Endothelial cell of umbilical vein (primary cell): ENCODE measurements at regions not wholly inside any gene's neighbourhood (a gene's known extent, or its start where the extent isn't known, plus 50 kb on each side); places are given as distances from the start of the nearest gene placed in this dataset.

Experiments
- BruUV-seq: library from RNA; stranded (reverse); fragments of 400-500 nt; replicated peaks from 2 replicates; lab custom pipeline; 2021; lab: Mats Ljungman, UMichigan
- CTCF ChIA-PET: fragments of 300-600, 350-600 bp; sonication (Branson Sonifier 250); formaldehyde crosslinking; loops from one replicate; lab custom pipeline; 2021; ENCODE audit warnings: antibody characterized with exemption, inconsistent platforms; lab: Charles Lee
- POLR2A ChIA-PET: fragments of 300-600, 350-600 bp; sonication (Branson Sonifier 250); formaldehyde crosslinking; loops from one replicate; lab custom pipeline; 2021; ENCODE audit warnings: antibody characterized with exemption, inconsistent platforms; lab: Charles Lee
- DNase-seq: peaks from one replicate; pipeline ENCODE4 v3.0.0-alpha.2; 2011; ENCODE audit warnings: low read depth, low spot score
- FAIRE-seq: peaks from 2 replicates; lab custom pipeline; 2011; peaks lifted over from hg19 to GRCh38; lab: Jason Lieb, UNC
- H2AFZ ChIP-seq: 2 replicates; pipeline ENCODE4 v1.6.0; 2012; ENCODE audit warnings: low read depth, low read length, control low read depth, inconsistent platforms
- H3K27ac ChIP-seq: 2 replicates; pipeline ENCODE4 v1.5.1; 2011; ENCODE audit warnings: low read depth, mild to moderate bottlenecking, control low read depth, low read length, moderate library complexity; ENCODE audit not compliant: insufficient read depth
- H3K27me3 ChIP-seq, 2 experiments: 2 replicates each; pipeline versions ENCODE4 v1.6.0 to v1.6.1; 2011; ENCODE audit warnings: low read length in 2 of 2, mixed read lengths in 1 of 2; ENCODE audit not compliant: control insufficient read depth in 2 of 2, insufficient read depth in 2 of 2
- H3K36me3 ChIP-seq, 2 experiments: 2 replicates in 1 of 2; 3 replicates in 1 of 2; pipeline ENCODE4 v1.5.1; 2011; ENCODE audit warnings: low read length in 2 of 2, mild to moderate bottlenecking in 1 of 2, moderate library complexity in 1 of 2; ENCODE audit not compliant: control insufficient read depth in 2 of 2, insufficient read depth in 2 of 2; ENCODE audit errors: extremely low read depth in 1 of 2
- H3K4me1 ChIP-seq: 3 replicates; pipeline ENCODE4 v1.5.1; 2011; ENCODE audit warnings: mild to moderate bottlenecking, low read length; ENCODE audit not compliant: control insufficient read depth, insufficient read depth; ENCODE audit errors: extremely low read depth
- H3K4me2 ChIP-seq: 2 replicates; pipeline ENCODE4 v1.6.1; 2011; ENCODE audit warnings: low read length, control low read depth, mixed read lengths; ENCODE audit not compliant: insufficient read depth
- H3K4me3 ChIP-seq, 3 experiments: fragments of 200-600 bp in 1 of 3; sonication (generic), shearing (Covaris generic) in 1 of 3; replicated peaks in 1 of 3; 2 replicates each; pipeline ENCODE4 v1.5.1; 2011 to 2016; ENCODE audit warnings: control low read depth in 3 of 3, low read length in 3 of 3, mild to moderate bottlenecking in 2 of 3, inconsistent platforms in 1 of 3, low read depth in 1 of 3, moderate library complexity in 1 of 3; ENCODE audit not compliant: insufficient read depth in 1 of 3
- H3K79me2 ChIP-seq: 2 replicates; pipeline ENCODE4 v1.6.0; 2012; ENCODE audit warnings: low read length, inconsistent platforms; ENCODE audit not compliant: control insufficient read depth, insufficient read depth
- H3K9ac ChIP-seq: replicated peaks from 2 replicates; pipeline ENCODE3; 2011; ENCODE audit warnings: low read length, control low read depth; ENCODE audit not compliant: insufficient read depth; ENCODE audit errors: extremely low read depth
- H3K9me1 ChIP-seq: replicated peaks from 3 replicates; pipeline ENCODE4 v1.6.0; 2011; ENCODE audit warnings: mild to moderate bottlenecking, low read length; ENCODE audit not compliant: control insufficient read depth, insufficient read depth; ENCODE audit errors: extremely low read depth
- H3K9me3 ChIP-seq: replicated peaks from 2 replicates; pipeline ENCODE4 v1.5.1; 2012; ENCODE audit warnings: low read length, inconsistent platforms; ENCODE audit not compliant: control insufficient read depth, insufficient read depth
- H4K20me1 ChIP-seq: replicated peaks from 2 replicates; pipeline ENCODE3; 2011; ENCODE audit warnings: mild to moderate bottlenecking, low read length; ENCODE audit not compliant: control insufficient read depth, insufficient read depth; ENCODE audit errors: extremely low read depth
- CTCF ChIP-seq, 2 donors: IDR thresholded peaks; 1 replicate in 1 of 2; 2 replicates in 1 of 2; pipeline ENCODE4 v1.5.1; 2011; ENCODE audit warnings: low read length in 2 of 2, mild to moderate bottlenecking in 2 of 2, moderate library complexity in 2 of 2, control low read depth in 1 of 2, inconsistent platforms in 1 of 2, low read depth in 1 of 2; ENCODE audit not compliant: insufficient read depth in 1 of 2; ENCODE audit errors: extremely low read depth in 1 of 2
- EZH2 ChIP-seq: IDR thresholded peaks from 2 replicates; pipeline ENCODE4 v1.6.1; 2012; ENCODE audit warnings: borderline replicate concordance, low read depth, mild to moderate bottlenecking, moderate library complexity, low read length, inconsistent platforms; ENCODE audit not compliant: severe bottlenecking
- FOS ChIP-seq: IDR thresholded peaks from 2 replicates; pipeline ENCODE4 v1.6.1; 2011; ENCODE audit warnings: mild to moderate bottlenecking, low read length, moderate library complexity, borderline replicate concordance; ENCODE audit not compliant: insufficient read depth
- GATA2 ChIP-seq: IDR thresholded peaks from 2 replicates; pipeline ENCODE4 v1.7.0; 2011; ENCODE audit warnings: low read depth, mild to moderate bottlenecking, moderate library complexity, mixed read lengths, low read length; ENCODE audit not compliant: insufficient read length, insufficient read depth
- JUN ChIP-seq: IDR thresholded peaks from 2 replicates; pipeline ENCODE4 v1.6.1; 2011; ENCODE audit warnings: borderline replicate concordance, low read depth; ENCODE audit not compliant: insufficient read length, insufficient read depth
- MYC ChIP-seq: IDR thresholded peaks from one replicate; pipeline ENCODE4 v1.6.1; 2011; ENCODE audit warnings: mild to moderate bottlenecking, low read depth, low read length
- POLR2A ChIP-seq: IDR thresholded peaks from 2 replicates; pipeline ENCODE4 v1.6.1; 2012; ENCODE audit warnings: low read depth, mild to moderate bottlenecking, control low read depth, low read length
- POLR2AphosphoS5 ChIP-seq: IDR thresholded peaks from 2 replicates; pipeline ENCODE4 v1.6.1; 2012; ENCODE audit warnings: low read depth, mild to moderate bottlenecking, control low read depth, low read length, moderate library complexity; ENCODE audit not compliant: insufficient read depth
- dilution Hi-C: fragments of 300-500 bp; cut with MboI; formaldehyde crosslinking; loops from one replicate; pipeline ENCODE4 v1.15.0; 2019; ENCODE audit warnings: low sequenced_read_pairs; ENCODE audit not compliant: extremely low pct_ligation_motif_present
- intact Hi-C: fragments of 100-400 bp; cut with micrococcal nuclease; formaldehyde crosslinking; loops from one replicate; pipeline ENCODE4 v1.10.0; 2022
- TF ChIP-seq, protein P1 (sequence below): IDR thresholded peaks from 2 replicates; pipeline ENCODE4 v1.6.1; 2011; ENCODE audit not compliant: insufficient read depth, insufficient read length

DNA sequence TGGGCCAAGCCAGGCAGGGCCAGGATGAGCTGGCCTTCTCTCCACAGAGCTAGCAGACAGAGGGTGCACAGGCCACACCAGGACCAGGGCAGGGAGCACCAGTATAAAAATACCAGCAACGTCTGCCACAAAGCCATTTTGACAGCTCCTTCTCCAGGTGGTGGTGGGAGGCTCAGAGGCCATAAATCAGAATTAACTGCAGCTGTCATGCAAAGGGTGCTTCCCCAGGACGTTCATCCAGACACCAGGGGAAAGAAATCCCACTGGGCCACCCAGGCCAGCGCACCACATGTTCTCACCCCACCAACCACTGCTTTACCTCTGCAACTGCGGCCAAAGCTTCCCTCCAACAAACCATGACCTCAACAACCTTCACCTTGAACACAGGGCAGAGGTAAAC is 403.7 kb upstream of the TRPC7 start:
- intact Hi-C loops = no loop called here
- H3K9me1 ChIP-seq = no peaks in the 10 kb centered on the region
- BruUV-seq = no TSS peak

More for the DNA sequence above, 403.7 kb upstream of the TRPC7 start:
- POLR2A ChIA-PET = no interaction called here
- H3K79me2 ChIP-seq = no peaks in the 10 kb centered on the region
- no peak overlapping the region for H2AFZ ChIP-seq
- H3K4me1 ChIP-seq = no peaks in the 10 kb centered on the region
- H3K36me3 ChIP-seq = no peaks in the 10 kb centered on the region
- no peak overlapping the region for H3K9ac ChIP-seq
- DNase-seq (no peak), FAIRE-seq (no peak)
- dilution Hi-C loops = no loop called here
- no peaks in the 10 kb centered on the region for H3K9me3 ChIP-seq
- CTCF ChIA-PET = interaction anchor here (0.6 to 5.2 kb wide), 15 partner anchors 10 to 1658 kb away, joined by 3 to 155 read pairs (median 11); partner anchors contain the start of gene TRPC7
- no peak overlapping the region for H3K4me3 ChIP-seq
- peaks cover 4 to 7% of the 10 kb centered on the region in 2 experiments for H3K27me3 ChIP-seq
- H3K4me2 ChIP-seq = no peak overlapping the region
- no peaks in the 10 kb centered on the region for H4K20me1 ChIP-seq
- H3K27ac ChIP-seq = no peak overlapping the region
- TF ChIP-seq POLR2A (no peak), MYC (no peak), FOS (no peak), JUN (no peak), CTCF (IDR thresholded peaks at IDR 0.05; ENCODE audit: extremely low read depth in 1 of 2, insufficient read depth in 1 of 2, low read depth in 1 of 2, low read length in 2 of 2) (no peak), EZH2 (no peak), GATA2 (no peak), POLR2AphosphoS5 (no peak)
- TF ChIP-seq, protein P1, sequence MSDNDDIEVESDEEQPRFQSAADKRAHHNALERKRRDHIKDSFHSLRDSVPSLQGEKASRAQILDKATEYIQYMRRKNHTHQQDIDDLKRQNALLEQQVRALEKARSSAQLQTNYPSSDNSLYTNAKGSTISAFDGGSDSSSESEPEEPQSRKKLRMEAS = no peak
